Muscle of leg (tissue), 3 donors: ENCODE measurements at regions not wholly inside any gene's neighbourhood (a gene's known extent, or its start where the extent isn't known, plus 50 kb on each side); places are given as distances from the start of the nearest gene placed in this dataset.

Source experiments
- DNase-seq: peaks from one replicate; pipeline ENCODE4 v3.0.0; 2013
- H3K27ac ChIP-seq: one replicate; pipeline ENCODE4 v1.5.1; 2013; ENCODE audit warnings: mild to moderate bottlenecking, low read length, control low read depth
- H3K27me3 ChIP-seq: one replicate; pipeline ENCODE4 v1.6.1; 2013; ENCODE audit warnings: low read length; ENCODE audit not compliant: control insufficient read depth, insufficient read depth
- H3K36me3 ChIP-seq: one replicate; pipeline ENCODE4 v1.6.1; 2013; ENCODE audit warnings: low read length; ENCODE audit not compliant: control insufficient read depth, insufficient read depth
- H3K4me1 ChIP-seq: one replicate; pipeline ENCODE4 v1.6.1; 2013; ENCODE audit warnings: low read length; ENCODE audit not compliant: control insufficient read depth, insufficient read depth
- H3K4me3 ChIP-seq: one replicate; pipeline ENCODE4 v1.5.1; 2013; ENCODE audit warnings: low read length, control low read depth
- H3K9me3 ChIP-seq: replicated peaks from 2 replicates; pipeline ENCODE4 v1.6.1; 2013; ENCODE audit warnings: low read depth, low read length; ENCODE audit not compliant: control insufficient read depth
- WGBS: methylation state at CpG from one replicate; pipeline ENCODE4 v1.1.5; 2013; ENCODE audit warnings: missing lambda C conversion rate; ENCODE audit not compliant: insufficient coverage; 5-methylcytosine and 5-hydroxymethylcytosine counted together

DNA sequence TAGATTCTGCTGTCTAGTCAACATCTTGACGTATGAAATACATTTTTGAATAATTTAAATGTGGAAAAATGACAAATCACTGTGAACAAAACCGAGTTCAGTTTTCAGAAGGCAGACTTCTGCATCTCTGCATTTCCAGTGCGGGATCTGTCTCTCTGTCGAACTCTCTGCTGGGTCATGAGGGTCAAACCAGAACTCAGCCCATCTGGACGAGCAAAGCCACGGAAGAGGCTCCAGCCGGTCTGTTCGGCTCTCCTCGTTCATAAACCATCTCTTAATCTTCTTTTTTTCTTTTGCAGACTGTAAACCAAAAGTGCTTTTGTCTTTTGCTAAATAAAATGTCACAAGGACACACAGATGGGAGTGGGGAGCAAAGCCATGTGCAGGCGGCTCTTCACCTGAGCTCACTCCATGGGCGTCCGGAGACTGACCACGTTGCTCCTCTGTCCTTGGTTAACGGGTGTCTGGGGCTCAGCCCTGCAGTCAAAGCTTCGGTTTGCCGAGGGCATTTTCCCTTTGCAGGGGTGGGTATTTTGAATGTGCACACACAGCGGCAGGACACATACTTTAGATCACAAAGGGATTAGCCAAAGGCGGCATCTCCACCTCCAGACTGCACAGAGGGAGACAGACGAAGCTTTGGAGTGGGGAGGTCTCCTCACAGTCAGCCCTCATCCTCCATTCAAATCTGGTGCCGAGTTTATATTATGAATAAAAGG, 737.9 kb upstream of the SALL3 start:
- Histone ChIP-seq H3K27me3 (peaks cover 19% of the 10 kb centered on the region), H3K4me1 (peaks cover 8% of the 10 kb centered on the region), H3K27ac (no peak overlapping the region), H3K36me3 (no peaks in the 10 kb centered on the region), H3K4me3 (no peak overlapping the region), H3K9me3 (no peaks in the 10 kb centered on the region)
- WGBS = 26% methylated on average over 7 of the region's 20 CpGs
- no peak for DNase-seq

DNA sequence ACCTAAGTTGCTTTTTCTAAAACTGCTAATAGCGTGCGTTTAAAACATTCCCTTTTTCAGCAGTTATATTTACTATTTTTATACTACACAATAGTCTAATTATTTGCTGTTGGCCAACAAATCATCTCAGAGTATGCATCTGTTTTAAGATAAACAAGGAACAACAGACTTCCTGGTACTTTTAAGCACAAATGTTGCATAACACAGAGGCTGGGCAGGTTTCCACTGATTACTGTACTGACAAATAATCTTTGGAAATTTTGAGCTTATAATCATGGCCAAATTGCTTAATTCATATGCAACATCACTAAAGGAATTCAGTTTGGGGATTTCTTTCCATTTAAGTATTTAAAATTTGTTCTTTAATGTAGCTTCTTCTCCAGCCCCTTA, 737.4 kb upstream of the SALL3 start:
- peaks cover 8% of the 10 kb centered on the region for H3K4me1 ChIP-seq
- peak; percentile 59 for DNase-seq
- WGBS = no CpG with 5 or more reads among the region's 2 CpGs
- H3K9me3 ChIP-seq = no peaks in the 10 kb centered on the region
- H3K27me3 ChIP-seq = peaks cover 23% of the 10 kb centered on the region
- H3K36me3 ChIP-seq = no peaks in the 10 kb centered on the region
- no peak overlapping the region for H3K27ac ChIP-seq
- H3K4me3 ChIP-seq = no peak overlapping the region

DNA sequence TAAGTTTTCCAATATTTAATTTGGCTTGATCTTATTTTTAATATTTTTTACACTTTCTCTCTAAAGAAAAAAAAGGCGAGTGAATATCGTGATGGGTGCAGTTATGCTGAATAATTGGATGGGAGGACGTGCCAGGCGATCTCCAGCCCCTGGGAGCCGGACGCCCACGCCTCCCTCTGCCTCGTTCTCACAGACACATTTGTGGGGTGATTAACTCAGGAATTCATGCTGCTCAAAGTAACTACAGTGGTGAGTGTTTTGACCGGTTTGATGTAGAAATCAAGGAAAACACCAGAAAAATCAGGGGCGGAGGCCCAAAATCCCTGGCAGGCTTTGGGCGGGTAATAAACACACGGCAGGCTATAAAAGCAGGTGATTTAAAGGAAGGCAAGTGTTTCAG, 736.8 kb upstream of the SALL3 start:
- H3K36me3 ChIP-seq = no peaks in the 10 kb centered on the region
- DNase-seq = no peak
- peaks cover 8% of the 10 kb centered on the region for H3K4me1 ChIP-seq
- WGBS = 56% methylated on average over 5 of the region's 12 CpGs
- no peaks in the 10 kb centered on the region for H3K9me3 ChIP-seq
- peaks cover 27% of the 10 kb centered on the region for H3K27me3 ChIP-seq
- H3K27ac ChIP-seq = no peak overlapping the region
- H3K4me3 ChIP-seq = no peak overlapping the region

DNA sequence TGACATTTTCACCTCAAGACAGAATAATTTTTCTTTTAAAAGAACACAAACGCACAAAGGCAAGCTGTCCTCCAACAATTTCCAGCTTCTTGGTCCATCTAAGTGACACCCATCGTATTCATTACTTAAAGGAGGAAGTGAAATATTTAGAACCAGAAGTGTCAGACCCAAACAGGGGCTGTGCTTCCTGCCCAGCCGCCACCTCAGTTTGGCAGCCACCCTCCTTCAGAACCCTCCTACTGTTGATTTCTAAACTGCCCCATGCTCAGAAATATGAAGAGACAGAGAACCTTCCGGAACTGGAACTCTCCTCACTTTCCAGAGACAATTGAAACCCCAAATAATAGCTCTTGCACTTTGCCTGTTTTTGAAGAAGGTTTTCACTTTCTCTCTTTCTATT, 734.8 kb upstream of the SALL3 start:
- DNase-seq = no peak
- Histone ChIP-seq H3K9me3 (no peaks in the 10 kb centered on the region), H3K4me3 (no peak overlapping the region), H3K27ac (no peak overlapping the region), H3K27me3 (peaks cover 34% of the 10 kb centered on the region), H3K4me1 (peaks cover 8% of the 10 kb centered on the region), H3K36me3 (no peaks in the 10 kb centered on the region)
- no CpG with 5 or more reads among the region's 4 CpGs for WGBS

DNA sequence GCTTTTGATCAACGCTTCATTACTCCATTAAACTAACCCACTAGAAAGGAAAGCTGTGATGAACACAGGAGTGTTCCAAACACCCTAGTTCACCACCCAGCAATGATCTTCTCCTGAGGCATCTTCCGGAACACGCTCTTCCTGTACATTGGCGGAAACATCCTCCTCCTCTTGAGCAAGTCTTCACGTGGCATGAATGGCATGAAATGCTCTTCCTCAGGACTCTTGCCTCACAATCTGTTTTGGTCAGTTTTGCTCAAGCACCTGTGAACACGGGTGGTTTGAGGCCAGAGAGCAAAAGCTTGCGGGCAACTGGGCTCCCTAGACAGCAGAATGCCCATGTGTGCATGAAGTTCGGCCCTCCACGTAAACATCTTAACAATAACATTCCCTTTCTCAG, 734.2 kb upstream of the SALL3 start:
- H3K4me1 ChIP-seq = peaks cover 8% of the 10 kb centered on the region

DNA sequence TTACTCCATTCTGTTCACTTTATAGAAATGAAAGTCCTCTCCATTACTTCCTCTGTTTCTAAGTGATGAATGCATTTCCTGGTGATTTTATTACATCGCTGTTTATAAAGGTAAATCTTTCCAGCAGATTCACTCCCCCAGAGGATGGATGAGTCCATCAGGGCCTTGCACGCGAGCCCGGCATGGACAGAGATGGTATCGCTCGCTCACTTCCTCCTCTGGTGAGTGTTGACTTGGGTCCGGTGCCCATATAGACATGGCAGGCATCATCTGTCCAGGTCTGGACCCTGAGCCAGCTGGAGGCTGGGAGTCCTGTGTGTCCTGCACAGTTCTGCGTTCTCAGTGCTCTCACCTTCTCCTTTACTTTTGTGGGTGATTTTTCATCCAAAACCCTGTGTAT, 733.6 kb upstream of the SALL3 start:
- no peak for DNase-seq
- Histone ChIP-seq H3K36me3 (no peaks in the 10 kb centered on the region), H3K27me3 (peaks cover 34% of the 10 kb centered on the region), H3K9me3 (no peaks in the 10 kb centered on the region), H3K27ac (no peak overlapping the region), H3K4me1 (peaks cover 8% of the 10 kb centered on the region), H3K4me3 (no peak overlapping the region)
- WGBS = 36% methylated on average over 6 of the region's 8 CpGs

More for the DNA sequence above, 734.2 kb upstream of the SALL3 start:
- Histone ChIP-seq H3K27me3 (peaks cover 34% of the 10 kb centered on the region), H3K9me3 (no peaks in the 10 kb centered on the region), H3K4me3 (no peak overlapping the region), H3K27ac (no peak overlapping the region), H3K36me3 (no peaks in the 10 kb centered on the region)
- WGBS = 85% methylated on average over 5 of the region's 9 CpGs
- DNase-seq = no peak

DNA sequence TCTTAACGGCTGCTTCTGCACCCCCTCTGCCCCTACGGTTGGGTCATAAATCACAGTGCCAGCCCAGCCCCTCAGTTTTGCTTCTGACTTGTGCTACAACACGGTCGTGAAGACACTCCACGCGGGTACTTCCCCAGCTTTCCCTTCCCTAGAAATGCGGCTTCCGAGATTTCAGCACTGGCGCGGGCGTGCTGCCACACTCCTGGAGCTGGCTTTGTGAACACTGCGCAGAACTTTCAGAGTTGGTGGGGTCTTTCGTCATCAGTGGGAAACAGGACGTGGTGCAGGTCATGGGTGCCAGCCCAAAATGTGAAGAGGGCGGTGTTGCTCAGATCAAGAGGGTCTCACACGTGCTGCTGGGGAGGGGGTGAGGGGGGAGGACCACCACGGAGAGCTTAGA, 733.0 kb upstream of the SALL3 start:
- WGBS = 58% methylated on average over 17 of the region's 17 CpGs
- Histone ChIP-seq H3K9me3 (no peaks in the 10 kb centered on the region), H3K27ac (no peak overlapping the region)

DNA sequence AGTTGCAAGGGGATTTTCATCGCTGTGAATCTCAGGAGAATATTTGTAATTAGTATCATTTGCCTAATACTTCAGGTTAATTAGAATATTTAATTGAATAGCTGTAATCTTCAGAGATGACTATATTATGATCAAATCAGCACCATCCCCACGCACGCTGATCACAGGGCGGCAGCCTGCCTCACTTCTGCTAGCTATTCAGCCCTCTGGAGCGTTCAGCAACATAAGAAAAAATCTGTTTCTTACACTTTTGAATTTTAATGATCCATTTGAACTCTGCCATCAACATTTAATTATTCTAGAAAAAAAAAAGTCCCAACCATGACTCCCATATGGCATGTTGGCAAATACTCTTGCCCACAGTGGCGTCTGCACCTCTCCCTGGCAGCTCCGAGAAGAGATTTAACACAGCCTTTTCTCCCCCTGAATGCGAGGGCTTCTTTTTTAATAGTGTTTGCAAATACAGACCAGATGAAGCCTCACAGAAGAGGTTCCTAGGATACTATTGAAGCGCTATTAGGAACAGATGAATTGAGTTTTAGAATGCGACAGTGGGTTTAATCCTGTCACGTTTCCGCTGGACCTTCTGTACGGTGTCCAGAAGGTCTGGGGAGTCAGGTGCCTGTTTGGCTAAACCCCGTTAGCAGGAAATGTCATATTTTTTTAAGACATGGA, 731.9 kb upstream of the SALL3 start:
- WGBS = 70% methylated on average over 7 of the region's 14 CpGs
- Histone ChIP-seq H3K9me3 (no peaks in the 10 kb centered on the region), H3K4me3 (no peak overlapping the region), H3K4me1 (peaks cover 2% of the 10 kb centered on the region), H3K36me3 (no peaks in the 10 kb centered on the region), H3K27ac (no peak overlapping the region), H3K27me3 (peaks cover 30% of the 10 kb centered on the region)
- no peak for DNase-seq

More for the DNA sequence above, 733.0 kb upstream of the SALL3 start:
- peaks cover 33% of the 10 kb centered on the region for H3K27me3 ChIP-seq
- DNase-seq = no peak
- no peaks in the 10 kb centered on the region for H3K36me3 ChIP-seq
- no peak overlapping the region for H3K4me3 ChIP-seq
- H3K4me1 ChIP-seq = peaks cover 7% of the 10 kb centered on the region

DNA sequence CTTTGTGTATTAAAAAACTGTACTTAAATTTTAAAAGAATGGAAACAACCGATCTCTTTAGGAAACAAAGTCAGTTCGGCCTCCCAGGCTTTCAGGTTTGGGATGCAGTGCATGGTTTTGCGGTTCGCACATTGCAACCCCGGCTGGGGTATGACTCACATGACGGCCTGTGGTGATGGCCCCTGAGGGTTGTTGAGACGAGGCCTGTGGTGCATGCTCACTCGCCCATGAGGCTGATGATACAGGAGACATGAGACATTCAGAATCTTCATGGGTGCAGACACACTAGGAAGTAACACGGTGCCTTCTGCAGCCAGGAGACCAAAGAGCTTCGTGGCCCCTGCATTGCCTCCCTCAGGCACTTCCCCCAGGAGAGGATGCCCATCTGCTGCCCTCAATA, 724.6 kb upstream of the SALL3 start:
- no peaks in the 10 kb centered on the region for H3K9me3 ChIP-seq
- no peaks in the 10 kb centered on the region for H3K4me1 ChIP-seq
- H3K27ac ChIP-seq = no peak overlapping the region
- no peak overlapping the region for H3K4me3 ChIP-seq
- H3K27me3 ChIP-seq = no peaks in the 10 kb centered on the region
- no peaks in the 10 kb centered on the region for H3K36me3 ChIP-seq
- DNase-seq = no peak
- WGBS = 94% methylated on average over 10 of the region's 10 CpGs

DNA sequence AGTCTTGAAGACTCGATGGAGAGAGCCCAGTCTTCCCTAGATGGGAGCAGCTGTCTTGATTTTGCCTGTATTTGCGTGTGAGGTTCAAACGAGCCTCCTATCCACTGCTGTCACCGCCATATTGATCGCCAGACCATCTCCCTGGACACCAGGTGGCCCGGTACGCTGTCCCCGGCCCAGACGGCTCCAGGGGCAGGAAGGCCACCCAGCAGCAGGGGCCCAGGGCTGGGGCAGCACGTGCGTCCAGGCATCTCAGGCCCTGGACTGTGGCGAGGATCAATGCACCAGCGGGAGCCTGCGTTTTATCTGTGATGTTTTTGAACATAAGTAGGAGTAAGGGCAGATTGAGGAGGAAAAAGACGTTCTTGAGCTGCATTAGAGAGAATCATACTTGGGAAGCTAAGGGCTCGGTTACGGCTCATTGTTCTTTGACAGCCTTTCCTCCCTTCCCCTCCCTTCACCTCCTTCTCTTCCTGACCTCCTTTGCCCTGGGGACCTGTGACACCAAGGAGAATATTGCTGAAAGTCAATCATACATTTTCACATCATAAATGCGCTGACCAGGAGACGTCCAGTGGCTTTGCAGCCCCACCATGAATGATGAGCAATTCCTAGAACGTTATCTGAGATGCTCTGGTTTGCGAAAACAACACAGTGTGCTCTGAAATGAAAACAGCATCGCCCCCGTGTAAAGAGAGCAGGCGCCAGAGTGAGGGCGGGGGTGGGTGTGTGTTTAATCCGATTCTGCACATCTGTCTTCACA, 711.2 kb upstream of the SALL3 start:
- WGBS = 87% methylated on average over 18 of the region's 26 CpGs
- Histone ChIP-seq H3K4me1 (no peaks in the 10 kb centered on the region), H3K27me3 (no peaks in the 10 kb centered on the region), H3K36me3 (no peaks in the 10 kb centered on the region), H3K4me3 (no peak overlapping the region), H3K9me3 (no peaks in the 10 kb centered on the region), H3K27ac (no peak overlapping the region)
- no peak for DNase-seq
